ENCODE measurements at regions not wholly inside any gene's neighbourhood (a gene's known extent, or its start where the extent isn't known, plus 50 kb on each side); places are given as distances from the start of the nearest gene placed in this dataset.

DNA sequence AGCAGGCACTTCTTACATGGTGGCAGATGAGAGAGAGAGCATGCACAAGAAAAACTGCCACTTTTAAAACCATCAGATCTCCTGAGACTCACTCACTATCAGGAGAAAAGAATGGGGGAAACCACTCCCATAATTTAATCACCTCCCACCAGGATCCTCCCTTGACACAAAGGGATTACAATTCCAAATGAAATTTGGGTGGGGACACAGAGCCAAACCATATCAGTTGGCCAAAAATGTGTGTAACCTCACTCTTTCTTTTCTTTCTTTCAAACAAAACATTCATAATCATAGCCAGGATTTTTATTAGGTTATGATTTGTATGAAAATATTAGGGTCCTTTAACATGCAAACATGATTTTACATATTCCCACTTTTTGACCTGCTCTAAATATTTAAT, 222.1 kb downstream of the PCDH18 start:
- DNase-seq: no peak

DNA sequence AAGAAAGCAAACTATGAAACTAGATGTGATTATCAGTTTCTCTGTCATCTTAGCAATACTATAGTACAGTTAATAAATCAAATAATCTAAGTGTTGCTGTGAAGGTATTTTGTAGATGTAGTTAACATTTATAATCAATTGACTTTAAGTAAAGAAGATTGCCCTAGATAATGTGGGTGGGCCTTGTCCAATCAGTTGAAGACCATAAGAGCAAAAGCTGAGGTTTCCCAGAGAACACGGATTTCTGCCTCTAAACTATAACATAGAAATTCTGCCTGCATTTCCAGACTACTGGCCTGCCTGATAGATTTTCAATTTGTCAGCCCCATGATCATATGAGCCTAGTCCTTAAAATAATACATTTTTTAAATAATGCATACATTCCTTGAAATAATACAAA, 222.9 kb downstream of the PCDH18 start:
- DNase-seq: no peak

DNA sequence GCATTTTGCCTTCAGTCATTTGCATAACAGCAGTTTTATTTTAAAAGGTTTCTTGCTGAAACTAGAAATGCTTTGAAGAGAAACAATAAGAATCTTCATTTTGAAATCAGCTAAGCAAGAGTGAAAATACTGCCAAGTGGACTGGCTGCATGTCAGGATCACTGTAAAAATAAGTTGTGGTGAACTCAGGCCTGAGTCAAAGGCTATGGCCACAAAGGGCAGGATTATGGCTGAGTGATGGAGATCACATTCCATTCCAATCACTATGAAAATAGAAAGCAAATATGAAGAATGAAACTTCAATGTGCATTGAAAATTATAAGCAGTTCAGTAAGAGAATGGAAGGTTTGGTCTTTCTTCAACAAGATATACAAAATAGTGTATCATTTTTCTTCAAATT, 224.5 kb downstream of the PCDH18 start:
- DNase-seq: no peak

DNA sequence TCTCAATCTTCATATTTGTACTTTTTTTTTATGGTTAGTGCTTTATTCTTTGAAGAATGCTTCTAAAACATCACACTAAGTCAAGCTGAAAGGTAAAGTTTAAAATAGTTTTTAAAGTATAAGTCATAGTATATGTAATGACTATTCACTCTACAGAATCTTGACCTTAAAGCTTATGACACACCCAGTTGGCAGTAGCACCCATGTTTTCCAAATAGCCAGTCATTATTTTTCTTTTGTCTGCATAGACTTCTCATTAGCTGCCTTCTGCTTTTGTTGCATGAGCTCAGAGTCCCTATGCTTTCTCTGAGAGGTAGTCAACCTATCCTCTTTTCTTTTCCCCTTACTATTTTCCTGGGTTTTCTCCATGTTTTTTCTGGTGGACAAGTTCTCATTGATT, 231.5 kb downstream of the PCDH18 start:
- DNase-seq: no peak

DNA sequence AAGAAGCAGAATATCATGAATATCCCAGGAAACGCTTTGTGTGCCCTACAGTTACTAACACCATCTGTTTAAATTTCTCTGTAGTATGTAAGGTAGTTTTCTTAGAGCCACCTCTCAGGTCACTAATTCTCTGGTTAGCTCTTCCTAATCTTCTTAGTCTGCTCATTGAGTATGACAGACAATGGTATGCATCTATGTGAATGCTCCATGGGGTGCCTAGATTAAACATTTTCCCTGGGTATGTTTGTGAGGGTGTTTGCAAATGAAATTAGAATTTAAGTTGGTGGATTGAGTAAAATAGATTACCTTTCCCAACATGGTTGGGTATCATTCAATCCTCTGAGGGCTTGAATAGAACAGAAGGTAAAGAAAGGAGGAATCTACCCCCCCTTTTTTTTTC, 233.0 kb downstream of the PCDH18 start:
- no peak for DNase-seq

DNA sequence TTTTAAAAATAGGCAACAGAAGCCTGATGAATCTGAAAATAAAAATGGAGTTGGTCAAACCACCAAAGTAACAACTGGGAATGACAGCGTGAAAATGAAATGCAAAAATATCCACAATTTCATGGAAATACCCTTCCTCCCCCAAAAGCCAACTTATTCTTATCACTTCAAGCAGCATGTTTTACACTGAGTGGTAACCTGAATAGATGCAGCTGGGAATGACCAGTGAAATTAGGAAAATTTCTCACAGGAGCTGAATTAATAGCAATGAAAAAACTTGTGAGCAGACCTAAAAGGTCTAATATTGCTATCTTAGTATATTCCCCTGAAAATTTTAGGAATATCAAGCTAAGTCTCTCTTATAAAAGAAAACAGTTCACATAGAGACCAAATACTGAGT, 239.0 kb downstream of the PCDH18 start:
- no peak for DNase-seq

DNA sequence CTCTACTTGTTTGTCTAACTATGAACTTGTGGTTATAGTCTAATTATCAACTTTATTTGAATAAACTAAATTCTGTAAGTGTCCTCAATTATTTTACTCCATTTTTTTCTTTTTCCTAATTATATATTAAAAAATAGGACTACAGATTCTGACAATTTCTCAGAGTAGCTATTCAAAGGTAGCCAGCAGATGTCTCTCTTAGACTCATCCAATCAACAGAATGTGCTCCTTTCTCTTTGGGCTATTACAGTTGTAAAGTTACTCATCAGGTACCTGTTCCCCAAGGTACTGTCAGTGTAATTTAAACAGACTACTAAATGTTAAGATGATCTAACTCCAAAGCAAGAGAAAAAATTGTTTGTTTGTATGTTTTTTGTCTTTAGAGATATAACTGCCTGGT, 248.6 kb downstream of the PCDH18 start:
- DNase-seq: no peak

DNA sequence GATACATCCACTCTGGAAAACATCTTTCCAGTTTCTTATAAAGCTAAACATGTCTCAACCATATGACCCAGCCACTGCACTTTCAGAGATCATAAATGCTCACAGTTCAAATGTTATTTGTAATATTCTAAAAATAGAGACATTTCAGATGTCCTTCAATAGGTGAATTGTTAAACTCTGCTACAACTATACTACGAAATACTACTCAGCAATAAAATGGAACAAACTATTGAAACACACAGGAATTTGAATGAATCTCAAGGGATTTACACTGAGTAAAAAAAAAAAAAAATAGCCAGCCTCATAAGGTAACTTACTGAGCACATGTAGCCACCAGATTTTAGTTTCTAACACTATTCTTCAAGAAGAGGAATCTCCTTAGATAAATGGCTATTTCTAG, 253.9 kb downstream of the PCDH18 start:
- no peak for DNase-seq

DNA sequence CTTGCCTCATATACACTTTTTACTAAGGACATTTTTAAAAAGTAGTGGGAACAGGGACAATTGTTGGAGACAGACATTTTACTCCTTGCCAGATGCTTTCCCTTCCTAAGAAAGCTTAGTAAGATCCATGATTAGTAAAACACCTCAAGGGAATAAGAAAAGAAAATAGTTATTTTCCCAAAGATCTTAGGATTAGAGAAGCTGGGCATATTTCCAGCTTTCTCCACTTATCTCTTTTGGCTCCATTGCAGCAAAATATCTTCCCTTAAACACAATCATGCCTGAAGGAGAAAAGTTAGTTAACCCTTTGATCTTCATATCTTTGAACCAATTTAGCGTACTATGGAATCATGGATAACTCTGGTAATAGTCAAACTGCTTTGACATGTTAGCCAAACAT, 257.9 kb downstream of the PCDH18 start:
- DNase-seq: no peak

DNA sequence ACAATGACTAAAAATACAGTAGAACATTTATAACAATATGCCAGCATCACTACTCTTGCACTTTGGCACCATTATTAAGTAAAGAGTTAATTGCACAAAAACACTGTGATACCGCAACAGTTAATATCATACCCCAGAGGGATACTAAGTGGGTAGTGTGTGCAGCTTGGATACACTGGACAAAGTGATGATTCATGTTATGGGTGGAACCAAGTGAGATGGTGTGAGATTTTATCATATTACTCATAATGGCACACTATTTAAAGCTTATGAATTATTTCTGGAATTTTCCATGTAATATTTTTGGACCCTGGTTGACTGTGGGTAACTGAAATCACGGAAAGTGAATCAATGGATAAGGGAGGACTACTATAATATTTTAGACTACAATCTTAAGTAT, 265.3 kb downstream of the PCDH18 start:
- no peak for DNase-seq

DNA sequence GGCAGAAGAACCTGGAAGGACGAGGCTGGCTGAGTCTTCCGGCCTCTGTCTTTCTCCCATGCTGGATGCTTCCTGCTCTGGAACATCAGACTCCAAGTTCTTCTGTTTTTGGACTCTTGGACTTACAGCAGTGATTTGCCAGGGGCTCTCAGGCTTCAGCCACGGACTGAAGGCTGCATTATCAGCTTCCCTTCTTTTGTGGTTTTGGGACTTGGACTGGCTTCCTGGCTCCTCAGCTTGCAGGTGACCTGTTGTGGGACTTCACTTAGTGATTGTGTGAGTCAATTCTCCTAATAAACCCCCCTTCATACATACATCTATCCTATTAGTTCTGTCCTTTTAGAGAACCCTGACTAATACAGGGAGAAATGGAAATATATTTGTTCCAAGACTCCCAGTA, 265.8 kb downstream of the PCDH18 start:
- DNase-seq: no peak

DNA sequence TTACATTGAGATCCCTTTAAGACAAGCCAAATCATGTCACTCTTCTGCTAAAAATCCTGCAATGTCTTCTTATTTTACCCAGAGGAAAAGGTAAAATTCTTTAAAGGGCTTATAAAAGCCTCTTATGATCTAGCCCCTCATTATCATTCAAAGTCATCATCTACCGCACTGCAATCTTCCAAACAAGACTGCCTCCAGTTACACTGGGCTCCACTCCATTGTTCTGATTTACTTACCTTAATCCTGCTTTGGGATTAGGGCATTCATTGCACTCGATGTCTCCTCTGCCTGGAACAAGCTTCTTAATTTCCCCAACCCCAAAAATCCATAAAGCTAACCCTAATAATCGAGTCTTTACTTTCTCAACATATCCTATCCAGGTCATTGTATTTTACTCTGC, 269.1 kb downstream of the PCDH18 start:
- no peak for DNase-seq

DNA sequence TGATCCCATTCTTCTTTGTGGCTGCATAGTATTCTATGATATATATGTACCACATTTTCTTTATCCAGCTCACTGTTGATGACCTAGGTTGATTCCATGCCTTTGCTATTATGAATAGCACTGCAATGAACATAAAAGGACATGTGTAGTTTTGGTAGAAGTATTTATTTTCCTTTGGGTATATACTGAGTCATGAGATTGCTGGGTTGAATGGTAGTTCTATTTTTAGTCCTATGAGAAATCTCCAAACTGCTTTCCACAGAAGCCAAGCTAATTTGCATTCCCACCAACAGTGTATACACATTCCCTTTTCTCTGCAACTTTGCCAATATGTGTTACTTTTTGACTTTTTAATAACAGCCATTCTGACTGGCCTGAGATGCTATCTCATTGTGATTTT, 278.3 kb downstream of the PCDH18 start:
- DNase-seq: no peak

DNA sequence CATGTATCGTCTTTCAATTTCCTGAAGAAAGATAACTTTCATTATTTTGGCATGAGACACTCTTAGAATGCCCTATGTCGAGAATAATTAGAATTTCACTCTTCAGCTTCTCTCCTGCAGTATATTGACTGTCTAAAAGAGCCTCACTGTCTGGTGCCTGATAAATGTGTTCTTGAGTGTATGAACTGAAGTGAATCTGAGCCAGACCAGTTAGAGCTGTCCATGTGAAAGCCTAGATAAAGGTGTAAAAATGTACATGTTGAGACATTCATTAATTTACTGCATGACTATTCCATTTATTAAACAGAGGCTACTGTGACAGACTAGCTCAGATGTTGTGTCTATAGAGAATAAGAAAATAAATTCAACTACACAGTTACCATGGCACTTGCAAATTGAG, 283.2 kb downstream of the PCDH18 start:
- DNase-seq: no peak

DNA sequence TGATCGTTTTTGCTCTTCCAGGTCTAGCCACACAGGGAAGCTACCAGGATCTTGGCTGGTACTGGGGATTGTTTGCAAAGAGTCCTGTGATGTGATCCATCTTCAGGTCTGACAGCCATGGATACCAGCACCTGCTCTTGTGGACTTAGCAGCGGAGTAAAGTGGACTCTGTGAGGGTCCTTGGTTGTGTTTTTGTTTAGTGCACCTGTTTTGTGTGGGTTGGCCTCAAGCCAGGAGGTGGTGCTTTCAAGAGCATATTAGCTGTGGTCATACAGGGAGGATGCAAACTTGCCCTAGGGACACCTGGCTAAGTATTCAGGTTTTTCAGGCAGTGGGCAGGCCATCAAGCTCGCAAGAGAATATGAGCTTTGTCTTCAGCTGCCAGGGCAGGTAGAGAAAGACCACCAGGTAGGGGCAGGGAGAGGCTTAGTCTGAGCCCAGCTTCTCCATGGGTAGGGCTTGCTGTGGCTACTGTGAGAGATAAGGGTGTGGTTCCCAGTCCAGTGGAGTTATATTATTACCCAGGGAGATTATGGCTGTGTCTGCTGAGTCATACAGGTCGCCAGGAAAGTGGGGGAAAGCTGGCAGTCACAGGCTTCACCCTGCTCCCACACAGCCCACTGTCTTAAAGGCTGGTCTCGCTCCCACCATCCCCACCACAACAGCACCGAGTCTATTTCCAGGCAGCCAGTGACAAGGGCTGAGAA, 293.7 kb downstream of the PCDH18 start:
- no peak for DNase-seq

DNA sequence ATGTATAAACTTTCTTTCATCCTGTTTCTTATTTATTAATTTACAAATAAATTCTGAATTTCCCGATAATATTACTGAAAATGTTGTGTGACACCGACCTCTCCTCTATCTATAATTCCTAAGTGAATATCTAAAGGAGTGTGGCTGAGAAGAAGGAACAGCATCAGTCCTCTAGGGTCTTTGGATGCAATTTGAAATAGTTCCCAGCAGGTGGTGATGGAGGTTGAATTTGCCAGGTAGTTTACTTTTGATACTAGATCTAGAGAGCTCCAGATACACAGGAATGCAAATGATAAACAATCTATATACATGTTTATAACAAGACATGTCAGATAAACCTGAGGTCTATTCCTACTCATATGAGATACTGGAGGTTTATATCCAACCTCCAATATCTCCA, 305.4 kb downstream of the PCDH18 start:
- no peak for DNase-seq

DNA sequence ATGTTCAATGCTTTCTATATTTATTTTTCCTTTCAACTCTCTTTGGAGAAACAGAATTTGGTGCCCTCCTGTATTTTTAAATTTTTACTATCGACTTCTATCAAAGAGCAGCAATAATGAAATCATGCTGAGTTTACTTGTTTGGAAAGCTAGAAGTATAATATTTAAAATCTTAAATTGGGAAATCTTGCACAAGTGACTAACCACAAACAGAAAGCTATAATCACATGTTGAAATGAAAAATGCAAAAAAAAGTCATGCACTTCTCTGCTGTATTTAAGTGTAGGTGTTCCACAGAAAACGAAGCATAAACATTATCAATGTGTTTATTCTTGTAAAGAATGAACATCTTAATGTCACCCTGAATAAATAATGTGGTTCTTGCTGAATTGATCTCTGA, 306.1 kb downstream of the PCDH18 start:
- DNase-seq: no peak

DNA sequence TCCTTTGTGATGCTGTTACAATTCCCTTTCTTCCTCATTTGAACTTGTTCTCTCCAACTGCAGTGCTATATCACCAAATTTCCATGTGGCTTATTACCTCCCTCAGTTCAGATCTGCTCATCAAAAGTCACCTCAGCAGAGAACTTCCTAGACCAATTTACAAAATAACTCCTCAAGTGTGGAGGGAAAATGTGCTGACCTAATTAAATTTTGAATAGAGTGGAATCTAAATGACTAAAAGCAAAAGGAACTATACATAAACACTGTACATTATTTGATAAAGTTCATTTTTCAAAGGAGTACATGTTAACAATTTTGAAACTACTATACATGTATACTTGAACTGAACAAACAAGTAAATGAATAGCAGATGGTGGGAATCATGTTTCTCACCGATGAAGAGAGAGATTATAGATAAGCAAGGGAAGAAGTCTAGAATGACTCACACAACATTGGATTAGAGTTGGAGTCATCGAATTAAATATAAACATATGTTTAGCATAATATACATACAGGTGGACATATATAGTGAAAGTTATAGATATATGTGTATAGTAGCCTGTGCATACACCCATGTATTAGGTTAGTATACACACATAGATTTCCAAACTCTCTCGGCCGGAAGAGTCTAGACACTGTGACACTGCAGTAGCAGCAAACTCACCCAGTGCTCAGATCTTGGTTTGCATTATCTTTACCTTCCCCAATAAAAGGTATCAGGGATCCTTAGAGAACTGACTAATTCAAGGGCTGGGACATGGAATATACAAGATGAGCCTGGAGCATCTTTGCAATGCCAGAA, 318.7 kb downstream of the PCDH18 start:
- no peak for DNase-seq

DNA sequence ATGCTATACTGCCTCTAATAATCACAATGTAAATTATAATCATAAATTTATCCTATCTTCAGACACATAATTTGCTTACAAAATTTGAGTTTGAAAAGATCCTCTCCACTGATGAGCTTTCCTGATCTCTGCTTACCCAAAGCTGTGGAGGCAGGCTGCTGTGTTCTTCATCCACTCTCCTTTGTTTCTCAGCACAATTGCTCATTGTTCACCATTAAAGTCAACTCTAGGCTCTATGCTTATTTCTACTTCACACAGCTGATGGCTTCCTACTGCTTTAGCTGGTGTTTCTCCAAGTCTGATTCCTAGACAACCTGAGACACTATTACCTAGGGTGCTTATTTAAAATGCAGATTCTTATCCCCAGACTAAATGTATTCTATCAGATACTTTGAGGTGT, 319.7 kb downstream of the PCDH18 start:
- no peak for DNase-seq

DNA sequence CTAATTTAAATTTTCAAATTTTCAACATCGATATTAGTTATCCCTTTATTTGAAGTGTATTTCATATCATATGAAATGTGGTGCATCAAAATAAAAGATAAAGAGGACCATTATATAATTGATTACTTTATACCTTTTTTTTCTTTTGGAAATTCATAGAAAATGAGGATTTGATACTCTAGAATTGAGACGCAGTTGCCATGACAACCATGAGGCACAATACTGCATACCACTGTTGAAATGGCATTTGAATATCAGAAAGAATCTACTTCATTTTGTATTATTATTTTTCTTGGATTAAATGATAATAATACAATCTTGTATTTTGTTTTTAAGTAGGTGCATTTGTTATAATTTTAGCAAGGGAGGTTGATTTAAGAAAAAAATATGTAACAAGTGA, 323.1 kb downstream of the PCDH18 start:
- DNase-seq: no peak

DNA sequence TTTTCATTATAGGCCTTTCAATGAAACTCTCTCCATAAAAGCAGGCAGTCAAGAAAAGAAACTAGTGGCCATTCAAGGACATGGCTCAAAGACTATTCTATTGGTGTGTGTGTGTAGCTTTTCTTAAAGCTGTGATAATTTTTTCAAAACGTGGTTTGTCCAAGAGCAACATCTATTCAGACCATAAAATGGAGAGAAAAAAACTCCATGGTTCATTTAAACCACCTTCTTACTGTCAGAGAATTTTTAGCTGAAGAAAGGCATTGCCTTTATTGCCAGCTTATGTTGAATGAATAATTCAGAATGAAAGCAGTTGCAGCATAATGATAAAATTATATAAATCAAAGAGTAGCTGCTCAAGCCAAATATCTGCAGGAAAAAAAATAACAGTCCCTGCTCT, 325.5 kb downstream of the PCDH18 start:
- DNase-seq: no peak

DNA sequence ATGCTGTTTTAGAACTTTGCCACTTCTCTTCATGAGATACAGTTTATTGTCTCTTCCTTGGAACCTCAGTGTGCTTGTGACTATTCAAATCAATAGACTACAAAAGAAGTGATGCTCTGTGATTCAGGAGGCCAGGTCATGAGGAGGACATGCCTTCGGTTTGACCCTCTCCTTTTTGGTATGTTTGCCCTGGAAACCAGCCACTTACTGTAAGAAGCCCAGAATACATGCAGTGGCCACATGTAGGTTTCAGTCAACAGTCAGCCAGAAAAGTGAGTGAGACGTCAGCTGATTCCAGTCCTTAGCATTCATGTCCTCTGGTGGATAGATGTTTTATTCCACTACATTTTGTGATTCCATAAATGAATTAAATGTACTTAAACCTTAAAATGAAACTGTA, 328.7 kb downstream of the PCDH18 start:
- DNase-seq: no peak

DNA sequence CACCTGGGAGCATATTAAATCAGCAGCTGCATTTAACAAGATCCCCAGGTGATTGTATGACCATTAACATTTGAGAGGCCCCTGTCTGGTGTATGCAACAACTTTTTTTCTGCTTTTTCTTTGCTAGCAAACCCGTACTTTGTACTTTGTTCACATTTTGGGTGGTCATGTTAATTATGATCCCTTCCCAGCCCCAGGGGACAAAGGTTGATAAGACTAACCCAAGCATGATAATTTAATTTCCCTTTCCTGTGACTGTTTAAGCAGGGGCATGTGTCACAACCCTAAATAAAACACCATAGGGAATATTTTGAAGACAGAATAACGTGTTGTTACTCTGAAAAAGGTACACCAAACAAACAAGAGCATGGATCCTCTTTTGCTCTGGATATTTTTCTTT, 332.0 kb downstream of the PCDH18 start:
- no peak for DNase-seq

DNA sequence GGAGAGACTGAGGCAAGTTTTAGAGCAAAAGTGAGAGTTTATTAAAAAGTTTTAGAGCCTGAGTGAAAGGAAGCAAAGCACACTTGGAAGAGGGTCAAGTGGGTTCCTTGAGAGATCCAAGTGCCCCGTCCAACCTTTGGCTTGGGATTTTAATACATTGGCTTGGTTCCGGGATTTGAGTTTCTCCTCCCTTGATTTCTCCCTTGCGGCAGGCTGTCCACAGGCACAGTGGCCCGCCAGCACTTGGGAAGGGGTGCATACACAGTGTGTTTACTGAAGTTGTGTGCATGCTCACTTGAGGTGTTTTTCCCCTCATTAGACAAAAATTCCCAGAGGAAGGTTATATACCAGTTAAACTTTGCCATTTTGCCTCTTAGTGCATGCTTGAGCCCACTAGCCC, 333.5 kb downstream of the PCDH18 start:
- no peak for DNase-seq

DNA sequence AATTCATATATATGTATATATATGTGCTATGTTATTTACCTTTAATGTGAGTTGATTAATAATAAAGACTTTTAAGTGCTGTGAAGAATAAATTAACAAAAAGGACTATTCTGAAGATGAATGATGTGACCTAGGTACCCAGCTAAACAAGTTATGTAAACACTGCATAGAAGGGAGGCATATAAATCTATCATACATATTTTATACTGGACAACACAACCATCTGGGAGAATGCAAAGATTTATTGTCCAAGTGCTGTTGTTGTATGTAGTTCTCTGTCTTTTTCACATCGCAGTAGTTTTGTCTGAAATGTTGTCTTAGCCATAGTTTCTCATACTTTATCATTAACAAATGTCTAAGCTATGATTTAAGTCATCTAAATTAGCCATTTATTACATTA, 337.6 kb downstream of the PCDH18 start:
- DNase-seq: no peak

All from left hindlimb (tissue), 1 donor.